Prostate gland (tissue), 2 donors: ENCODE measurements at regions not wholly inside any gene's neighbourhood (a gene's known extent, or its start where the extent isn't known, plus 50 kb on each side); places are given as distances from the start of the nearest gene placed in this dataset.

Source experiments
- DNase-seq: peaks from one replicate; pipeline ENCODE4 v3.0.0-alpha.2; 2019; ENCODE audit warnings: low spot score
- H3K27ac ChIP-seq, 2 donors: fragments of 200-600 bp; sonication (generic); 2 replicates each; pipeline ENCODE4 v1.5.1; 2017 to 2019
- H3K27me3 ChIP-seq: fragments of 200-600 bp; sonication (generic); replicated peaks from 2 replicates; pipeline ENCODE4 v1.5.1; 2019; ENCODE audit not compliant: insufficient read depth
- H3K36me3 ChIP-seq, 2 donors: fragments of 200-600 bp; sonication (generic); 1 replicate in 1 of 2; 2 replicates in 1 of 2; pipeline versions ENCODE4 v1.5.1 to v1.8.1; 2017 to 2019
- H3K4me1 ChIP-seq: fragments of 200-600 bp; sonication (generic); replicated peaks from 2 replicates; pipeline ENCODE4 v1.5.1; 2019
- H3K4me3 ChIP-seq, 2 donors: fragments of 200-600 bp; sonication (generic); 2 replicates each; pipeline ENCODE4 v1.5.1; 2017 to 2019
- H3K9me3 ChIP-seq: fragments of 200-600 bp; sonication (generic); 2 replicates; pipeline ENCODE4 v1.5.1; 2017
- CTCF ChIP-seq, 4 experiments: fragments of 200-600 bp in 2 of 4; fragments of 450-650 bp in 2 of 4; sonication (generic) in 2 of 4; IDR thresholded peaks; 1 replicate in 3 of 4; 2 replicates in 1 of 4; pipeline ENCODE4 v1.5.1; 2016 to 2019; ENCODE audit warnings: antibody characterized with exemption in 4 of 4, mild to moderate bottlenecking in 2 of 4, moderate library complexity in 2 of 4
- POLR2A ChIP-seq: fragments of 450-650 bp; IDR thresholded peaks from one replicate; pipeline ENCODE4 v1.6.1; 2016; ENCODE audit warnings: antibody characterized with exemption, mild to moderate bottlenecking
- POLR2AphosphoS5 ChIP-seq: sonication (generic); formaldehyde crosslinking; IDR thresholded peaks from one replicate; pipeline ENCODE4 v1.6.1; 2017; ENCODE audit warnings: antibody characterized with exemption
- WGBS: methylation state at CpG from one replicate; pipeline ENCODE4 v1.1.5; 2018; 5-methylcytosine and 5-hydroxymethylcytosine counted together
- intact Hi-C: fragments of 100-400 bp; cut with DNase I; formaldehyde crosslinking; loops from one replicate; pipeline ENCODE4 v1.14.2; 2022

- 59% methylated on average over 3 of the region's 3 CpGs for WGBS
- no peak for DNase-seq
- intact Hi-C loops, result no loop called here
Observed at GRCh38 chr19:28414748-28415147, 798.2 kb downstream of the UQCRFS1 start.

GRCh38 chr19:28409859-28410258 is 803.1 kb downstream of the UQCRFS1 start:
- TF ChIP-seq POLR2AphosphoS5 (no peak), CTCF (IDR thresholded peaks at IDR 0.05) (no peak), POLR2A (no peak)
- H3K27ac ChIP-seq, result no peak overlapping the region
- no peaks in the 10 kb centered on the region for H3K4me1 ChIP-seq
- no peak for DNase-seq
- no peaks in the 10 kb centered on the region for H3K9me3 ChIP-seq
- H3K27me3 ChIP-seq, result peaks cover 4% of the 10 kb centered on the region
- intact Hi-C loops, result no loop called here
- 46% methylated on average over 5 of the region's 5 CpGs for WGBS
- H3K36me3 ChIP-seq, result no peaks in the 10 kb centered on the region
- H3K4me3 ChIP-seq, result no peak overlapping the region

More at GRCh38 chr19:28414748-28415147, 798.2 kb downstream of the UQCRFS1 start:
- Histone ChIP-seq H3K36me3 (no peaks in the 10 kb centered on the region), H3K9me3 (no peaks in the 10 kb centered on the region), H3K4me3 (no peak overlapping the region), H3K27me3 (no peaks in the 10 kb centered on the region), H3K4me1 (no peaks in the 10 kb centered on the region), H3K27ac (no peak overlapping the region)
- TF ChIP-seq POLR2AphosphoS5 (no peak), POLR2A (no peak), CTCF (IDR thresholded peaks at IDR 0.05) (no peak)

- no peak for TF ChIP-seq POLR2A
- no peak for TF ChIP-seq CTCF (IDR thresholded peaks at IDR 0.05)
- no peak for TF ChIP-seq POLR2AphosphoS5
- Histone ChIP-seq H3K9me3 (no peaks in the 10 kb centered on the region), H3K27ac (no peak overlapping the region), H3K4me3 (no peak overlapping the region), H3K27me3 (peaks cover 4% of the 10 kb centered on the region), H3K36me3 (no peaks in the 10 kb centered on the region), H3K4me1 (no peaks in the 10 kb centered on the region)
- 39% methylated on average over 2 of the region's 2 CpGs for WGBS
- intact Hi-C loops, result no loop called here
- DNase-seq, result no peak
Observed at GRCh38 chr19:28406966-28407365, 806.0 kb downstream of the UQCRFS1 start.

- Histone ChIP-seq H3K36me3 (no peaks in the 10 kb centered on the region), H3K9me3 (no peaks in the 10 kb centered on the region), H3K27ac (no peak overlapping the region), H3K4me3 (no peak overlapping the region), H3K4me1 (no peaks in the 10 kb centered on the region), H3K27me3 (peaks cover 4% of the 10 kb centered on the region)
- TF ChIP-seq POLR2AphosphoS5 (no peak), POLR2A (no peak), CTCF (IDR thresholded peaks at IDR 0.05) (no peak)
- intact Hi-C loops, result no loop called here
- no peak for DNase-seq
- 66% methylated on average over 13 of the region's 13 CpGs for WGBS
Observed at GRCh38 chr19:28405346-28405742, 807.6 kb downstream of the UQCRFS1 start.

- Histone ChIP-seq H3K27ac (no peak overlapping the region), H3K36me3 (no peaks in the 10 kb centered on the region), H3K4me3 (no peak overlapping the region), H3K9me3 (no peaks in the 10 kb centered on the region), H3K27me3 (peaks cover 4% of the 10 kb centered on the region), H3K4me1 (no peaks in the 10 kb centered on the region)
- intact Hi-C loops, result no loop called here
- DNase-seq, result no peak
- TF ChIP-seq POLR2A (no peak), POLR2AphosphoS5 (no peak), CTCF (IDR thresholded peaks at IDR 0.05) (no peak)
- WGBS, result 72% methylated on average over 4 of the region's 4 CpGs
Observed at GRCh38 chr19:28404472-28404871, 808.5 kb downstream of the UQCRFS1 start.
